GM18861 (cell line): ENCODE measurements at regions not wholly inside any gene's neighbourhood (a gene's known extent, or its start where the extent isn't known, plus 50 kb on each side); places are given as distances from the start of the nearest gene placed in this dataset.

Source experiments
- ATAC-seq: cut with Tn5 transposase; IDR thresholded peaks from one replicate; pipeline ENCODE4 v1.9.1; 2021; ENCODE audit not compliant: unreplicated experiment

GRCh38 chr16:79272141-79272577, 328.4 kb downstream of the MAF start:
- no peak for ATAC-seq

- no peak for ATAC-seq
Measured at GRCh38 chr16:79271583-79271982, 329.0 kb downstream of the MAF start.

- no peak for ATAC-seq
Measured at GRCh38 chr16:79270011-79270410, 330.5 kb downstream of the MAF start.

- peak; percentile 98 for ATAC-seq
Measured at GRCh38 chr16:79269211-79269863, 331.2 kb downstream of the MAF start.

- no peak for ATAC-seq
Measured at GRCh38 chr16:79267781-79268180, 332.8 kb downstream of the MAF start.

GRCh38 chr16:79267146-79267545, 333.4 kb downstream of the MAF start:
- ATAC-seq = no peak

- ATAC-seq = no peak
Measured at GRCh38 chr16:79265701-79266100, 334.8 kb downstream of the MAF start.

GRCh38 chr16:79265196-79265595, 335.3 kb downstream of the MAF start:
- ATAC-seq = no peak

GRCh38 chr16:79264237-79265109, 336.1 kb downstream of the MAF start:
- no peak for ATAC-seq

GRCh38 chr16:79263425-79263824, 337.1 kb downstream of the MAF start:
- no peak for ATAC-seq
